ENCODE measurements at regions not wholly inside any gene's neighbourhood (a gene's known extent, or its start where the extent isn't known, plus 50 kb on each side); places are given as distances from the start of the nearest gene placed in this dataset.

GRCh38 chr9:87353301-87353700 lies 144.4 kb upstream of the DAPK1 start:
- Mint-ChIP-seq H3K4me3 (no peak overlapping the region), H3K36me3 (ENCODE audit: insufficient read depth in 1 of 3, low read depth in 3 of 3) (peaks cover 0 to 4% (median 3%) of the 10 kb centered on the region in 3 experiments; a peak in 2 of 7 replicates), H3K4me1 (peaks cover 5 to 9% of the 10 kb centered on the region in 2 experiments), H3K27me3 (ENCODE audit: low read depth) (no peaks in the 10 kb centered on the region), H3K27ac (no peak overlapping the region), H3K9me3 (peaks cover 8 to 9% of the 10 kb centered on the region in 2 experiments)
- no peak overlapping the region for H3K9ac ChIP-seq (ENCODE audit: extremely low read depth, insufficient read length, low read length)
- no peak overlapping the region for H2BK5ac ChIP-seq (ENCODE audit: insufficient read length, low read length)
- no peaks in the 10 kb centered on the region for H3K9me3 ChIP-seq (ENCODE audit: control insufficient read depth, low read depth, low read length)
- H3K18ac ChIP-seq (ENCODE audit: insufficient read length, low read depth, low read length), result no peak overlapping the region
- no peak overlapping the region for H4K8ac ChIP-seq (replicated peaks; ENCODE audit: insufficient read length, low read depth, low read length)
- no peak overlapping the region for H3K14ac ChIP-seq (ENCODE audit: insufficient read depth, low read length)
- no peak overlapping the region for H2BK12ac ChIP-seq (ENCODE audit: insufficient read length, low read depth, low read length)
- no peak overlapping the region for H3K4me2 ChIP-seq (ENCODE audit: insufficient read depth, insufficient read length, low read length)
- no peaks in the 10 kb centered on the region for H4K20me1 ChIP-seq (ENCODE audit: control insufficient read depth, insufficient read depth, insufficient read length)
- DNase-seq, result no peak
- H4K5ac ChIP-seq (ENCODE audit: insufficient read length, low read depth, low read length), result no peak overlapping the region
- no peaks in the 10 kb centered on the region for H3K27me3 ChIP-seq (ENCODE audit: insufficient read depth, low read length)
- H4K91ac ChIP-seq (ENCODE audit: insufficient read length, low read depth, low read length), result no peak overlapping the region
- H3K4me1 ChIP-seq (ENCODE audit: insufficient read depth, low read length), result peaks cover 3% of the 10 kb centered on the region; the same call in 1 of the 2 replicates
- H2AFZ ChIP-seq (ENCODE audit: low read length), result no peak overlapping the region
- no peaks in the 10 kb centered on the region for H3K79me1 ChIP-seq (ENCODE audit: insufficient read depth, low read depth, low read length, poor library complexity, severe bottlenecking)
- TF ChIP-seq, protein P1, sequence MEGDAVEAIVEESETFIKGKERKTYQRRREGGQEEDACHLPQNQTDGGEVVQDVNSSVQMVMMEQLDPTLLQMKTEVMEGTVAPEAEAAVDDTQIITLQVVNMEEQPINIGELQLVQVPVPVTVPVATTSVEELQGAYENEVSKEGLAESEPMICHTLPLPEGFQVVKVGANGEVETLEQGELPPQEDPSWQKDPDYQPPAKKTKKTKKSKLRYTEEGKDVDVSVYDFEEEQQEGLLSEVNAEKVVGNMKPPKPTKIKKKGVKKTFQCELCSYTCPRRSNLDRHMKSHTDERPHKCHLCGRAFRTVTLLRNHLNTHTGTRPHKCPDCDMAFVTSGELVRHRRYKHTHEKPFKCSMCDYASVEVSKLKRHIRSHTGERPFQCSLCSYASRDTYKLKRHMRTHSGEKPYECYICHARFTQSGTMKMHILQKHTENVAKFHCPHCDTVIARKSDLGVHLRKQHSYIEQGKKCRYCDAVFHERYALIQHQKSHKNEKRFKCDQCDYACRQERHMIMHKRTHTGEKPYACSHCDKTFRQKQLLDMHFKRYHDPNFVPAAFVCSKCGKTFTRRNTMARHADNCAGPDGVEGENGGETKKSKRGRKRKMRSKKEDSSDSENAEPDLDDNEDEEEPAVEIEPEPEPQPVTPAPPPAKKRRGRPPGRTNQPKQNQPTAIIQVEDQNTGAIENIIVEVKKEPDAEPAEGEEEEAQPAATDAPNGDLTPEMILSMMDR (conservative IDR thresholded peaks at IDR 0.05), result no peak
- no peak overlapping the region for H2AK5ac ChIP-seq (ENCODE audit: insufficient read length, low read length)
- no peaks in the 10 kb centered on the region for H3K23me2 ChIP-seq (ENCODE audit: insufficient read length, low read depth, low read length, poor library complexity, severe bottlenecking)
- H2BK15ac ChIP-seq (ENCODE audit: low read depth, low read length), result no peak overlapping the region
- H3K4ac ChIP-seq (ENCODE audit: low read depth, low read length), result no peak overlapping the region
- H2BK120ac ChIP-seq (ENCODE audit: low read depth, low read length, poor library complexity, severe bottlenecking), result no peak overlapping the region
- no peak overlapping the region for H3K23ac ChIP-seq (ENCODE audit: insufficient read length, low read depth, low read length)
- H3T11ph ChIP-seq (ENCODE audit: low read length), result no peak overlapping the region
- no peak overlapping the region for H3K56ac ChIP-seq (ENCODE audit: insufficient read length, low read depth, low read length)
- H3K79me2 ChIP-seq (ENCODE audit: insufficient read depth, low read length), result no peaks in the 10 kb centered on the region
- H2BK20ac ChIP-seq (ENCODE audit: low read depth, low read length, poor library complexity, severe bottlenecking), result no peak overlapping the region
- no peak overlapping the region for H3K27ac ChIP-seq (ENCODE audit: insufficient read length, low read depth, low read length)
- no CpG with 5 or more reads among the region's 3 CpGs for WGBS (ENCODE audit: extremely low coverage, insufficient read length, low lambda C conversion rate)
